ENCODE measurements at regions not wholly inside any gene's neighbourhood (a gene's known extent, or its start where the extent isn't known, plus 50 kb on each side); places are given as distances from the start of the nearest gene placed in this dataset.
A peak's percentile ranks its signal among the peaks of the same experiment; 100 is the strongest.

DNA sequence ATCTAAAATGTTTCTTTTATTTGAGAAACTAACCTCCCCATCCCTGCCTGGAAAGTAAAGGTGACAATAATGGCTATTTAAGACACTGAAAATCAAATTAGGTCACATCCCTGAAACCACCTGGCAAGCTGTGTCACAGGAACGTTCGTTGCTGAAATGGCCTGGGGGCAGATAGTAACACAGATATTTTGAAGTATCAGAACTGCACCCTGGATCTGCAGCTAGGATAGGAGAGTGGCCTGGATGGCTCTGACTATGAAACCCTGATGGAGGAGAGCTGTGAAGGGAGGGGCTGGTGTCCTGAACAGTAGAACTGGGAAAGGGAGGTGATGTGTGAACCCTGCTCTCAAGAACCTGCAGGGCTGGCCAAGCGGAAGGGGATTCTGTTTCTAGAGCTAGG is 648.3 kb upstream of the CFAP20DC start:
- DNase-seq, result no peak

DNA sequence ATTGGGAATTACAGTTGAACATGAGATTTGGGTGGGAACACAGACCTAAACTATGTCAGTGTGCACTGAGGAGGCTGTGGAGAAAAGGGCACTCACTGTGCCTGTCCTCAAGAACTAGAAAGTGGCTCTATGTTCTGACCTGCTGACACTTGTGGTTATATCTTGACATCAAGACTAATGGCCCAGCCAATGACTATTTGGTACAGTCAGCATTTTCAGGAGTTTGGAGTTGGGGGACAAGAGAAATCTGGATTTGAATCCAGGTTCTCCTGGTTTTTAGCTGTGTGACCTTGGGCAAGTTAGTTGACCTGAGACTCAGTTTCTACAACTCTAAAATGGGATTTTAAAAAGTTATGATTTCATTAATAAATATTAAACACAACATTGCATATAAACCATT is 647.0 kb upstream of the CFAP20DC start:
- no peak for DNase-seq

DNA sequence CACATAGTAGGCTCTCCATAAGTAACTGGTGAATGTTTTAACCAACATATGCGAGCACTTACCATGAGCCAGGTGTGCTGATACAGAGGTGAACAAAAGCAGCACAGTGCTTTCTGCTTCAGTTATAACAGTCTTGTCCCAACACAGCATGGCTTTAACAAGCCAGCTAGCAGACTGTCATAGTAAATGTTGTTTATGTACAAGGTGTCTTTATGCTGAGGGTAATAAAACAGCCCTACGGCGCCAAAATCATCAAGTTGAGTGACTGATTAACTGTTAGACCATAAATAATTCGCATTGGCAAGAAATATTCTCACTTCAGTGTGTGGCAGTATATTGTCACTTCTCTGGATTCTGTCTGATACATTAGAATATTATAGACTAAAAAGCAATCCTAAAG is 646.0 kb upstream of the CFAP20DC start:
- no peak for DNase-seq

DNA sequence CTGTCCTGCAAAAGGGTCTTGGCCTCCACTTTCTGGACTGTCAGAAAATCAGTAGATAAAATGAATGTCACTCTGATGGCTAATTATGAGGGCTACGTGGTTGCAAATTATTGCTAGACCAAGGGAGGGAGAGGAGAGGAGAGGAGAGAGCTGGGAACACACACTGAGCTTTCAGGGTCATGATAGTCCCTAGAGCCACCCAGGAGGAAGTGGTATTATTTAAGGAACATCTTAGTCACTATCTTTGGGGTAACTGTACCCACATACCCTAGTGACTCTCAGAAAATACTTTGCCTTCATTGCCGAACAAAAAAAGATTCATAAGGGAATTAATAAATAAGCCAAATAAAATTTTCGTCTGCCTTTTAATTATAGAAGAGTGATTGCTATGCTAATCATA is 642.3 kb upstream of the CFAP20DC start:
- DNase-seq, result no peak

DNA sequence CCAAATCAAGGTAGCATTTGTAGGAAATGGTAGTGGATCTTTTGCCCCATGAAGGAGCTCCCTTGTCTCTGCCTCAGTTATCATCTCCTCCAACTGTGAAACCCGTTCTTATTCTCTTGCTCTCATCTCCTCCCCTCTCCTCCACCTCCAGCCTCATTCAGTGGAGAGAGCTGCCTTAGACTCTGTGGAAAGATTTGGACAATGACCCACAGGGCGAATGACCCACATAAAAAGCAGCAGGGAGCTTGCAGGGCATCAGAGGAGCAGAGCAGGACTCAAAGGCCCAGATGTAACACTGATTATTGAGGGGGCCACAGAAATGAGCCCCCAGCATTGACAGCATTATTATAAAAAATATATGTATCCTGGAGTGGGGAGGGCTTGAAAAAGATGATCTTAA is 641.1 kb upstream of the CFAP20DC start:
- no peak for DNase-seq

DNA sequence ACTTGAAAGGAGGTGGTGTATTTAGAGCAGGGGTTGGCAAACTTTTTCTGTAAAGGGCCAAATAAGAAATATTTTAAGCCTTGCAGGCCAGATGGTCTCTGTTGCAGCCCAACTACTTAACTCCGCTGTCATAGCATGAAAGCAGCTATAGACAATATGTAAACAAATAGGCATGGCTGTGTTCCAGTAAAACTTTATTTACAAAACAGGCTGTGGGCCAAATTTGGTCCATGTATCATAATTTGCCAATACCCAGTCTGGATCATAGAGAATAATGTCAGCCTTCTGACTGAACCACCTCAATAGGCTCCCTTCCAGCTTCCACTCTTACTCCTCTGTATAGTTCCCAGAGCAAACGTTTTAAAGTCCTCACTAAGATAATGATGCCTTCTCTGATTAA is 638.8 kb upstream of the CFAP20DC start:
- DNase-seq, result no peak

DNA sequence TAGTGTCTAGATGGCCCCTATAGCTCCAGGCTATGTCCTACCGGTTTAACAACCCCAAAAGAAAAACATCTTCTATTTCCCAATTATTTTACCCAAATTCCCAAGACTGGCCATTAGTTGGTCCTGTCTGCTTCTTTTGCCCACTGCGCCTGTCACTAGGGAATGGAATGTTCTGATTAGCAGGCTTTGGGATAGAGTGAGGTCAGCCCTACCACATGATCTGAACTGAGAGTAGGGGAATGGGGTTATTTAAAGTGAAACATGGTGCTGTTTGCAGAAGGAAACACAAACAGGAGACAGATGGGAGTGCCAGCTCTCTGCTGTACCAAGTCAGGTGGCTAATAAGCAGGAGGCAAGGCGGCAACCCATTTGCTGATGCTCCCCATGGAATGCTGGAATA is 635.6 kb upstream of the CFAP20DC start:
- no peak for DNase-seq

DNA sequence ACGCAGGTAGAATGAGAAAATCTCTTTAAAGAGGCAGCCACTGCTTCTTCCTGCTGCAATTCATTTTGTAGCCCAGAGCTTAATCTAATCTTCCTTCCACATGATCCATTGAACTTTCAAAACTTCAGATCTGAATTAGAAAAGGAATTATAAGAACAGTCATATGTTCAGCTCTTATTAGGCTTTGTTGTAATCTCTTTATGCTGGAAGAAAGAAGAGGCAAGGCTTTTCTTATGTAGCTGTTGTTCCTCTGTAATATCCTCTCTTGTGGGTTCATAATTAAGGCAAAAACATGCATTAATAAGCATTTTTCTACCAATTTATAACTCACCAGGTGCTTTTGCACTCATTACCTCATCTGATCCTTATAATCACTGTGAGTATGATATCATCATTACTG is 634.9 kb upstream of the CFAP20DC start:
- no peak for DNase-seq

DNA sequence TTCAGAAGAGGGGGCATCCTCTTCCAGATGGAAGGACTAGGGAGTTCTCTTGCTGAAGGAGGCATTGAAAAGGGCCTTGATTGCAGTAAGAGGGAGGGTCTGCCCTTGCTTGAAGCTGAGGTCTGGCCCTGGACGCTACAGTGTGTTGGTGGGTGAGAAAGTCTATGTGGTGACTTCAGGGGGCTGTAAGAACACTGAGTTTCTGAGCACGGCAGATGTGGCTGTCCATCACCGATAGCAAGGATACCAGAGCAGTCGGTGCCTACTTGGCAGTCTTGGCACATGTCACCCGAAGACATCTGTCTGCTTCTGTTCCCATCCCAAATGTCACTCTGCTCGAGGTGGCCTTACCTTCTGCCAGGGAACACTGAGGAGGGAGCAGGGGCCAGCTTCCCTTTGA is 631.1 kb upstream of the CFAP20DC start:
- DNase-seq, result no peak

DNA sequence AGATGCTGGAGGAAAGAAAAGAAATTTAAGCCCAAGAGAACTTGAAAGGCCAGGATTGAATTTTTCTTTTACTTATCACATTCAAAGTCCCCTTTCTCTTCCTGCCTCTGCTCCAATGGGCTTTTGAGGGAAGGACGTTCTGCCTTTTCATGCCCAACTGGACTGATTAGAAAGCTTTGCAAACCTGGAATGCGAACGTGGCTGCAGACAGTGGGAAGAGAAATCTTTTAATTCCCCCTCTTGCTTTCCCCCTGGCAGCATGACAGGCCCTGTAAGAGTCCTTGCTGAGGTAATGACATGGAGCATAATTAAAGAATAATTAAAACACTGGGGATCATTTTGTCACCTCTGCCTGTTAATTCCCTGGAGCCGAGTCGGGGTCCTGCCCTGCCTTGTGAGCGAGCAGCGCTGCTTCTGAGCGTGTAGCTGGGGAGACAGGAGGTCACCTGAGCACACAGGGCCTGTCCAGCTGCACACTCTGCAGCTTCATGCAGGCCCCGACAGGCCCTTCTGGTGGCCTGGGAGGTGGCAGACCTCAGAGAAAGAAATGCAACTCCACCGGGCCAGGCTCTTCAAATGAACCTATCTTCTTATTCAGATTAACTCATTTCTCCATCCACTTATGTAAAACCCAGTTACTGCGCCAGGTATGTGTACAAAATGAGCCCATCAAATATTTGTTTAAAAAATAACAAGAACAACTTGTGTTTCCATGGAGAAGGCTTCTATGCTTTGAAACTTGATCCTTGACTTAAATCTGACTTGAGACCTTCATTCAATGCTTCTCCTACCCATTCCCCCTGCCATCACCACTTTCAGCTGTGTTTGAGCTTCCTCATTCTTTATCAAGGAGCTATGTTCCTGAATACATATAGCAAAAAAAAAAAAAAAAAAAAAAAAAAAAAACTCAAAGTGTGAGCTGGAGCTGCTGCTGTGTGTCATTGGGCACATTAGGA is 628.2 kb upstream of the CFAP20DC start:
- DNase-seq, result no peak

DNA sequence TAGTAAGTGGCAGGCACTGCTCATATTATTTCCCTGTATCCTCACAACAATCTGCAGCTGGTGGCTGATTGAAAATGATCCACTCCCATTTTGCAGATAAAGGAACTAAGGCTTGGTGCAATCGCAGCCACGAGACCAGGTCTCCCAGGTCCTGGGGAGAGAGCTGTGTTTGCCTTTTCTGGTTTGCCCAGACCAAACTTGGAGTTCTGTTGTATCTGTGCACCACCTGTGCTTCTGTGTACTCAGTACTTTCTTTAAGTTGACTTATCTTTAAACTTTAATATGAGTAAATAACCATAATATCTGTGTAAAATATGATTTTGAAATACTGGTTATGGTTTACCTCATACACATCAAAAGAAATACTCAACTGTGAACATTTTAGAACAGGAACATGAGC is 625.7 kb upstream of the CFAP20DC start:
- DNase-seq, result no peak

DNA sequence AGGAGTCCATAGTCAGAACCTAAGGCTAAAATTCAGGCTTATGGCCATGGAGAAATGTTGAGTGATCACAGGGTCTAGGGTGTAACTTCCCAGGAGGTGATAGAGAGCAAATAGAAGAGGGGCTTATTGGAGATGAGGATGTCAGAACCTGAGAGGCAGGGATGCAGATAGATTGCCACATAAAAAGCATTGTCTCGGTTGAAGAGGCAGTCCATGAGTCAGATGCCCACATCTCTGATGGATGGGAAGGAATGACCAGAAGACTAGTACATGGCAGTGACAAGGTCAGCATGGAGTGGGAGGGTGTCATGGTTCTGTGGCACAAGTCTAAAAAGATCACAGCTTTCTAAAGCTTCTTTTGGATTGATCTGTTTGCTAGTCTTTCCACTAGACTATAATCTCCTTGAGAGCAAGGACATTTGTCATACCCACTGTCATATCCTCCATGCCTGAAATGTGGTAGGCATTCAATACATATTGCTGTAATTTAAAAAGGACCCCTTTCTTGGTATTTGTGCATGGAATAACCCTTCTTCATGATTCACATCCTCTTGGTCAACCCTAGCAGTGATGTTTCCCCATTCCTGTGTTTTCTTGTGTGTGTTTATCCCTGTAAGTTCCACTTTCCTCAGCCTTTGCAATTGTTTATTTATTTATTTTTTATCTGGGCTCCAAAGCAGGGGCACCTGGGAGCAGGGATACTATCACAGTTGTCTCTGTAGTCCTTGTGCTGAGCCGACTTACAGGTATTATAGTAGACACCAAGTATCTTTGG is 613.4 kb upstream of the CFAP20DC start:
- no peak for DNase-seq

DNA sequence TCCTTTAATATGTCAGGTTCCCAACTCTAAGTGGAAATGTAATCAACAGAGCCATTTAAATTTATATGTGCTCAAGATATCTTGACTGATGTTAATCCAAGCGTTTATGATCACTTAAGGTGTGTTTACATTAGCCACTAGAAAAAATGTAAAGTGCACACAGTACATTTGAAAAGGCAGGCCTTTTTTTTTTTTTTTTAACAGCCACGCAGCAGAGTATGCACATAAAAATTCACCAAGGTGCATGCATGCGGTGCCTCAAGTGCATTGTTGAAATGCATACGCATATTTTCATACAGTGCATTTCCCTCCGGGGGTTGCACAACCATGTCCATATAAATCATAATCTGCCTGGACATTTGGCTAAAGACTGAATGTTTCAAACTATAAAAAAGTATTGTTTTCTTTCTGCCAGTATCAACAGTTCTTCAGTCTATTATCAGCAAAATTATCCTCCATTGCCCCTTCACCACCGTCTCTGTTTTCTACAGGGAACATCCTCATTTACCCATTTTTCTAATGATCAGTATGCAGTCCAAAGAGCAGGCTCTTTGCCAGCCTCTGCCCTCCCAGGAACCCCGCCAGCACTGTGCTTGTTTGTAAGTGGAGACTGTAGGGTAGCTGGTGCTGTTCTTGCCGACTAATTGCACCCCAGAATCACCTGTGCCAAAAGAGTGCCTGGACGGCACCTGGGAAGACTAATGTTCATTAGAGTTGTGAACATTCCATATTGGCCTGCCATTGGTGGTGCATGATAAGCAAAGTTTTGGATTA is 611.2 kb upstream of the CFAP20DC start:
- DNase-seq, result peak; percentile 59

DNA sequence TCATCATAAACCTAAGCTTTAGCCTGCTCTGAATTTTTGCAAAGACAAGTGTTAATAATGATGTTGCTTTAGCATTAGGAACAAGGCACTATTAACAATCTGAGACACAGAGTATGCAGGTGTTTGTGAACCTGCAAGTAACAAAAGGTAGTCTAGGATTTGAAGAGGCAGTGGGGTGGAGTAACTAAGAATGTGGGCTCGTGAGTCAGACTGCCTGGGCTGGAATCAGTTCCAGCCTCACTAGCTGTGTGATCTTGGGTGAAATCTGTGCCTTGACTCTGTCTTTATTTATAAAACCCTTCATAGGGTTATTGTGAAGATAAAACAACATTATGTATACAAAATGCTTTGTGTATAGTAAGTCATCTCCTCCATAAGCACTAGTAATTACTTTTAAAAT is 610.6 kb upstream of the CFAP20DC start:
- peak; percentile 7 for DNase-seq

DNA sequence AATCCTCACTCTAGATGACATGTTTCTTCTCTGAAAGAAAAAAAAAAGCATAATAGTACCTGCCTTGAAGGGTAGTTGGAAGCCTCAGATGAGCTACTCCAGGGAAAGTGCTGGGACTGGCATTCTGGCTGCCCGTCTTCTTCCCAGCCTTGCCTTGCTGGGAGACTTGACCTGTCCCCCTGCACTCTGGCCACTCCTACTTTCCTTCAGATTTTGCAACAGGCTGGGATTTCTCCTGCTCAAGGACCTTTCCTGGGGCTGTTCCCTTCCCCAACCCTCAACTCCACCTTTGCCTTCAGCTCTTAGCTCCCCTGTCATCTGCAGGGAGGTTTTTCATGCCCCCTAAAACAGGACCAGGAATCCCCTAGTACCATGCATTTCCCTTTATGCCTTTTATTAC is 609.9 kb upstream of the CFAP20DC start:
- no peak for DNase-seq

DNA sequence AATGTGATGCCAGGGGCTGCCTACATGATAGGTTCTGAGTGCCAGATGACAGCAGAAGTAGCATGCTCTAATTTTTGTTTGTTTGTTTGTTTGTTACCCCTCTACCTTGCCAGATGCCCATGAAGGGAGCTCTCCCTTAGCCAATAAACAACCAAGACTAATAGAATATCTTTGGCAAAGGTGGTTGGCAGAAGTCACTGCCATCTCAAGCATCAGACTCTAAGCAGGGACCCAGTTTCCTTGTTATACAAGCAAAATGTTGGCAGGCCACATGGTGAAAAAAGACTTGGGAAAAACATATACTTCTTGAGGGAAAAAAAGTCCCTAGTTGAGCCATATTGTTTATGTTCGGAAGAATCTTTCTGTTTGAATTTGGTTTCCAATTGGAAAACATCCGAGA is 609.0 kb upstream of the CFAP20DC start:
- DNase-seq, result no peak

DNA sequence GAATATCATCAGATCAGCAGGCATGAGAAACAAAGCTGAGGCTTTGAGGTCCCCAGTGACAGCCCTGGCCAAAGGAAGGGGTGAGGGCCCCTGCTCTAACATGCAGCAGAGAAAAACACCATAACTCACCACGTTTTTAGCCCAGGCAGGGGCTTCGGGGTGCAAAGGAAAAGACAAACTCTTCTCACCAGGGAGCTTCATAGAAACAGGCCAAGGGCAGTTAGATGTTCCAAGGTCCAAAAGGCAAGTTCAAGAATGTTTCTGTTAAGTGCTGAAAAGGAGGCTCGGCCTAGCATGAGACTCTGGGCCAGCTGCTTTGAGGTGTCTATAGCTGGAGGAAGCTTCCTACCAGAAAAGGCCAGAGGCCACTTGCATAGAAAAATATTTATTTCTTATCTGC is 608.4 kb upstream of the CFAP20DC start:
- DNase-seq, result no peak

DNA sequence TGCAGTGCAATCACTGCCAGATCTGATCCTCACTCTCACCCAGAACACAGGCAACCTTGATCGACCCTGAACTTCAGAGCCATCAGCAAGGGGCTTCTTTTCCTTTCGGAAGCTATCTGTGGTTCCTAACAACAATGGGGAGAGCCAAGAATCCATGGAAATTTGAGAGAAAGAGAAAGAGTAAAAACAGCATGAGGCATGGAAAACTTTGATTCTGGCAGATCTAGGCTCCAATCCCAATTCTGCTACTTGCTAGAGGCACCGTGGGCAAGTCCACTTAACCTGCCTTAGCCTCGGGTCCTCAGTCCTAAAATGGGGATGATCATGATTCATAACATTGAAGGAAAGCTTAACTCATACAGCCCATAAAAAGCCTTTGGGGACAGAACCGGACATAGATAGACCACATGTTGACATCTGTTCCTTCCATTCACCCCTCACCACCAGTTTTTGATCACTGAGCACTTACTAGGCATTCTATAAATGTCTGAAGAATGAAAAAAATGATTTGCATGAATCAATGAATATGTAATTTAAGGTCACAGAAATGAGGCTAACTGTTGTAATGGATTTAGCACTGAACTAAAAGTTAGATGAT is 605.7 kb upstream of the CFAP20DC start:
- DNase-seq, result peak; percentile 37

DNA sequence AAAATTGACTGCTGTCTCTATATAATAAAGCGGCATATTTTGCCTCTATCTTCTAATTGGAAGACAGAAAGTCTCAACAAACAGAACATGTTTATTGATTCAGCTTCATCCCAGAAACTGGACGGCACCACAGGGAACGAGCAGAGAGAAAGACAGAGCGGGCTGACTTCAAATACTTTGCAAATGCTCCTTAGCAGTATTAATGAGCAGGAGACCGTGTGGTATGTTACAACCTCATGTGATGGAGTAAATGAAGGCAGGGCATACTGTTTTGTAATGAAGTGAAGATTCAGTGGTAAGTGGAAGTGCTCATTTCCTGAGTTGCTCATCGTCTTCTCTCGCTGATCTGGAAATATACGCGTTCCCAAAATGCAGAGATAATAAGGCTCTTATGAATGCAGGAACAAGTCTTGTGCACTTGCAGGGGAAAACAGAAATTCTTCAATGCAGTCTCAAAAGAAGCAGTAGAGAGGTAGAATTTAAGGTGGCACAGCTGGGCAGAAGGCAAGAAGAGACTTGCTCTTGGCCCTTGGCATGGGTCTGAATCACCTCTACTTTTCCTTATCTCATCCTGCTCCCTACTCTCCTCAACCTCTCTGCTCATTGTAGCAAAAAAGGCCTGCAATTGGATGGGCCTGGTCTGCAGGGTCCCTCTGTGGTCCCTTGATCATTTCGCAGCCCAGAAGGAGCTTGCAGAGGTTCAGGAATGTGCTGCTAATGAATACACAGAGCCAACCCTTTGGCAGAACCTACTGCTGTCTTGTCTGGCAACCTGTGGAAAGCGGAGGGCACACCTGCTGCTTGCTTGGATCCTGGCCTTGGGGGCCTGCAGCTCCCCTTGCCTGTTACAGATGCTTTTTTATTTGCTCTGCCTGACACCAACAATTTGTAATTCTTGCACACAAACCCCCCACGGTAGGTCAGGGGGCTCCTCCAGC is 604.9 kb upstream of the CFAP20DC start:
- no peak for DNase-seq

DNA sequence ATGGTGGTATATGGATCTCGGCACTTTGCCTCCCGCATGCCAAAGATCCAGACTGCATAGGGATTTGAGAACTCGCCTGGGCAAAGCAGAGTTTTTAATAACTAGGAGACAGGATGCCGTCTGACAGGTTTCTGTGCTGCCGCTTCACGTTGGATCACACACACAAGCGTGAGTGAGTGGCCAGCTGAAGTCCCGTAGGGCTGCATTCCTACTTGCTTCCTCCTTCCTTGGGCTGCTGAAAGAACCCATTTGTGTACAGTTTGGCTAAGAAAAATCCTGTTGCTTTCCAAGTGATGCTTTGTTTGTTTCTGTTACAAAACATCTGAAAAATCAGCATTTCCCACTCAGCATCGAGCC is 604.3 kb upstream of the CFAP20DC start:
- peak; percentile 41 for DNase-seq

DNA sequence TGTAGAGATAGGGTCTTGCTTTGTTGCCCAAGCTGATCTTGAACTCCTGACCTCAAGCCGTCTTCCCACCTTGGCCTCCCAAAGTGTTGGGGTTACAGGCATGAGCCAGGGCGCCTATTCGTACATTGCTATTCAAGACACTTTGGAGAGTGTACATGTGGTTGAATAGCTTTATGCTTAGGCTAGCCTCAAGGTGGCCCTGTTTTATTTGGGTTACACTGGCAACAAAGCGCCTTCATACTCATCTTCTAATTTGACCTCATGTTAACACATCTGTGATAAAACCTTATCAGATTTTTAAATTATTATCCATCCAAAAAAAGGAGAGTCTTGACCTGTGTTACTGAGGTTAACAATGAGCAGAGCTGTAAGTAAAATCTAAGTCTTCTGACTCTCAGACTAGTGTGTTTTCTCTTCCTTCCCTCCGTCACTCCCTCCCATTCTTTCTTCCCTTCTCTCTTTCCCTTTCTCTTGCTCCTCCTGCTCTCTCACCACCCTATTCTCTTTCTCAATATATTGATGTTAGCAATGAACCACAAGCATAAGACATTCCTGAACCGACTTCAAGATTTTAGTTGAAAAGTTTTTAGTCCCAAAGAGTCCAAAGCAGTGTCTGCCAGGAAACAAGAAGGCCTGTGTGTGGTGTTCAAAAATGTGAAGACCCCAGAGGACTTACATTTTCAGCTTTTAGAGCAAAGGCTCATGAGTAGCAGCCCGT is 603.7 kb upstream of the CFAP20DC start:
- DNase-seq, result peak; percentile 25

All from fibroblast of upper back skin (primary cell).